Body of pancreas (tissue), 4 donors: ENCODE measurements at regions not wholly inside any gene's neighbourhood (a gene's known extent, or its start where the extent isn't known, plus 50 kb on each side); places are given as distances from the start of the nearest gene placed in this dataset.

Experiments used
- ATAC-seq: fragments of 150-250 bp; one replicate; pipeline ENCODE4 v1.9.1; 2016
- DNase-seq, 4 donors: peaks; one replicate each; pipeline ENCODE4 v3.0.0-alpha.2; 2019
- H3K27ac ChIP-seq, 4 donors: fragments of 200-600 bp; sonication (generic); 1 replicate in 3 of 4; 2 replicates in 1 of 4; pipeline versions ENCODE4 v1.5.1 to v1.6.1; 2016 to 2019; ENCODE audit warnings: mild to moderate bottlenecking in 1 of 4, mixed read lengths in 1 of 4, moderate library complexity in 1 of 4
- H3K27me3 ChIP-seq, 2 donors: fragments of 200-600 bp; sonication (generic); one replicate each; pipeline ENCODE4 v1.6.0; 2016; ENCODE audit warnings: mild to moderate bottlenecking in 1 of 2
- H3K36me3 ChIP-seq, 2 donors: fragments of 200-600 bp; sonication (generic); replicated peaks in 1 of 2; 2 replicates each; pipeline ENCODE4 v1.5.1; 2016; ENCODE audit warnings: low read depth in 2 of 2; ENCODE audit not compliant: insufficient read depth in 1 of 2
- H3K4me1 ChIP-seq: fragments of 200-600 bp; sonication (generic); one replicate; pipeline ENCODE4 v1.6.0; 2016
- H3K4me3 ChIP-seq, 2 donors: fragments of 200-600 bp; sonication (generic); 1 replicate in 1 of 2; 2 replicates in 1 of 2; pipeline ENCODE4 v1.5.1; 2016 to 2019
- H3K9me3 ChIP-seq, 3 donors: fragments of 200-600 bp; sonication (generic); 1 replicate in 2 of 3; 2 replicates in 1 of 3; pipeline ENCODE4 v1.5.1; 2016
- CTCF ChIP-seq, 7 experiments: fragments of 450-650 bp in 4 of 7; fragments of 200-600 bp in 3 of 7; sonication (generic) in 3 of 7; IDR thresholded peaks; one replicate each; pipeline ENCODE4 v1.5.1; 2016 to 2019; ENCODE audit warnings: antibody characterized with exemption in 7 of 7
- POLR2A ChIP-seq, 3 donors: fragments of 450-650 bp; IDR thresholded peaks; one replicate each; pipeline ENCODE4 v1.6.1; 2016; ENCODE audit warnings: antibody characterized with exemption in 3 of 3, mild to moderate bottlenecking in 2 of 3
- WGBS, 2 donors: methylation state at CpG; one replicate each; pipeline ENCODE4 v1.1.5; 2017; 5-methylcytosine and 5-hydroxymethylcytosine counted together
- intact Hi-C: fragments of 100-400 bp; cut with DNase I; formaldehyde crosslinking; loops from one replicate; pipeline ENCODE4 v1.15.1; 2023

- Histone ChIP-seq H3K9me3 (no peaks in the 10 kb centered on the region), H3K27ac (no peak overlapping the region), H3K4me3 (no peak overlapping the region), H3K4me1 (peaks cover 21% of the 10 kb centered on the region), H3K27me3 (peaks cover 7 to 11% of the 10 kb centered on the region in 2 donors), H3K36me3 (no peaks in the 10 kb centered on the region)
- intact Hi-C loops = no loop called here
- ATAC-seq = no peak
- no peak for TF ChIP-seq CTCF (IDR thresholded peaks at IDR 0.05)
- TF ChIP-seq POLR2A (IDR thresholded peaks at IDR 0.05) = no peak
- WGBS, 2 donors = 53 to 57% methylated on average over 1 of the region's 1 CpG
- no peak for DNase-seq
Measured at GRCh38 chr14:101463566-101464171, 97.6 kb upstream of the DIO3 start.

GRCh38 chr14:101464310-101464983 lies 96.8 kb upstream of the DIO3 start:
- peaks cover under 1 to 3% of the 10 kb centered on the region in 2 donors for H3K27me3 ChIP-seq
- WGBS, 2 donors = 57 to 60% methylated on average over 15 to 17 of the region's 17 CpGs

GRCh38 chr14:101464984-101465794 lies 96.1 kb upstream of the DIO3 start:
- ATAC-seq (no peak), DNase-seq (no peak)
- intact Hi-C loops = no loop called here
- H3K27ac ChIP-seq = no peak overlapping the region
- TF ChIP-seq POLR2A (IDR thresholded peaks at IDR 0.05) (no peak), CTCF (IDR thresholded peaks at IDR 0.05) (no peak)
- no peaks in the 10 kb centered on the region for H3K27me3 ChIP-seq
- WGBS, 2 donors = 89 to 95% methylated on average over 13 to 14 of the region's 14 CpGs
- H3K4me1 ChIP-seq = peaks cover 13% of the 10 kb centered on the region
- H3K4me3 ChIP-seq = no peak overlapping the region
- no peaks in the 10 kb centered on the region for H3K36me3 ChIP-seq
- H3K9me3 ChIP-seq = no peaks in the 10 kb centered on the region

More at GRCh38 chr14:101464310-101464983, 96.8 kb upstream of the DIO3 start:
- Histone ChIP-seq H3K4me3 (no peak overlapping the region), H3K4me1 (peaks cover 13% of the 10 kb centered on the region), H3K9me3 (no peaks in the 10 kb centered on the region), H3K36me3 (no peaks in the 10 kb centered on the region), H3K27ac (no peak overlapping the region)
- TF ChIP-seq POLR2A (IDR thresholded peaks at IDR 0.05) (no peak), CTCF (IDR thresholded peaks at IDR 0.05) (no peak)
- intact Hi-C loops = no loop called here
- ATAC-seq (no peak), DNase-seq (no peak)

- ATAC-seq (no peak), DNase-seq (no peak)
- H3K9me3 ChIP-seq = no peaks in the 10 kb centered on the region
- H3K27me3 ChIP-seq = no peaks in the 10 kb centered on the region
- no peaks in the 10 kb centered on the region for H3K36me3 ChIP-seq
- TF ChIP-seq CTCF (IDR thresholded peaks at IDR 0.05) (no peak), POLR2A (IDR thresholded peaks at IDR 0.05) (no peak)
- no peak overlapping the region for H3K4me3 ChIP-seq
- peaks cover 13% of the 10 kb centered on the region for H3K4me1 ChIP-seq
- no peak overlapping the region for H3K27ac ChIP-seq
- 89 to 93% methylated on average over 4 to 9 of the region's 9 CpGs for WGBS, 2 donors
- intact Hi-C loops = no loop called here
Measured at GRCh38 chr14:101465795-101466448, 95.4 kb upstream of the DIO3 start.
